ENCODE measurements at regions not wholly inside any gene's neighbourhood (a gene's known extent, or its start where the extent isn't known, plus 50 kb on each side); places are given as distances from the start of the nearest gene placed in this dataset.

DNA sequence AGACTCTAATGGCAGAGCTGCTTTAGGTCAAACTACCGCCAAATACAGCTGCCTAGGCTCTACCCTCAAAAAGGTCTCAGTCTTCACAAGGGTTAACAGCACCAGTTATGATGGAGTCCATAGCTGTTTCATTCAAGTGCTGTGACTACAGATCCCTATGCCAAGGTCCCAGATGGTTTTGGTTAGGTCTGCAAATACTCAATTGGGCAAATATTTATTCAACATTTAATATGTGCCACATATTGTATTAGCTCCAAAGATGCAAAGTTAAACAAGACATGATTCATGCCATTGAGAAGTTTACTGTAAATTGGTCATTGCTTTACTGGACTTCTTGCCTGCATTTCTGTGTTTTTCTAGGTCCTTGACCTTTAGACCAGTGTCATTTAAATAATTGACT, 55.8 kb upstream of the TFAP2D start:
- DNase-seq: no peak
- H3K27ac ChIP-seq (ENCODE audit: low read length): no peak overlapping the region
- H3K4me1 ChIP-seq (ENCODE audit: control insufficient read depth, insufficient read depth, low read length): no peaks in the 10 kb centered on the region
- H3K36me3 ChIP-seq (ENCODE audit: control insufficient read depth, insufficient read depth, low read length): no peaks in the 10 kb centered on the region
- H3K9me3 ChIP-seq (ENCODE audit: control insufficient read depth, low read depth, low read length): no peaks in the 10 kb centered on the region
- WGBS (ENCODE audit: insufficient coverage, low lambda C conversion rate): no CpG with 5 or more reads among the region's 1 CpG
- no peak overlapping the region for H3K4me3 ChIP-seq (ENCODE audit: low read length)
- no peaks in the 10 kb centered on the region for H3K27me3 ChIP-seq (ENCODE audit: control insufficient read depth, insufficient read depth, low read length)

DNA sequence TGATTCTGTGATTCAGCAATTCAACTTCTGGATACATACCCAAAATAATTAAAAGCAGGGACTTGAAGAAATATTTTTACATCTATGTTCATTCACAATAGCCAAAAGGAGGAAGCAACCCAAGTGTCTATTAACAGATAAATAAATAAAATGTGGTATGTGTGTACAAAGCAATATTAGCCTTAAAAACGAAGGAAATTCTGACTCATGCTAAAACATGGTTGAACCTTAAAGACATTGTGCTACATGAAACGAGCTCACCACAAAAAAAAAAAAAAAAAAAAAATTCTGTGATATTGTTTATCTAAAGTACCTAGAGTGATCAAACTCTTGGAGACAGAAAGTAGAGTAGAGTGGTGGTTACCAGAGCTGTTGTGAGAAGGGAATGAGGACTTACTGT, 54.8 kb upstream of the TFAP2D start:
- H3K36me3 ChIP-seq (ENCODE audit: control insufficient read depth, insufficient read depth, low read length): no peaks in the 10 kb centered on the region
- no peaks in the 10 kb centered on the region for H3K27me3 ChIP-seq (ENCODE audit: control insufficient read depth, insufficient read depth, low read length)
- DNase-seq: no peak
- H3K9me3 ChIP-seq (ENCODE audit: control insufficient read depth, low read depth, low read length): no peaks in the 10 kb centered on the region
- WGBS (ENCODE audit: insufficient coverage, low lambda C conversion rate): 43% methylated on average over 2 of the region's 2 CpGs
- no peak overlapping the region for H3K27ac ChIP-seq (ENCODE audit: low read length)
- H3K4me3 ChIP-seq (ENCODE audit: low read length): no peak overlapping the region
- H3K4me1 ChIP-seq (ENCODE audit: control insufficient read depth, insufficient read depth, low read length): no peaks in the 10 kb centered on the region

DNA sequence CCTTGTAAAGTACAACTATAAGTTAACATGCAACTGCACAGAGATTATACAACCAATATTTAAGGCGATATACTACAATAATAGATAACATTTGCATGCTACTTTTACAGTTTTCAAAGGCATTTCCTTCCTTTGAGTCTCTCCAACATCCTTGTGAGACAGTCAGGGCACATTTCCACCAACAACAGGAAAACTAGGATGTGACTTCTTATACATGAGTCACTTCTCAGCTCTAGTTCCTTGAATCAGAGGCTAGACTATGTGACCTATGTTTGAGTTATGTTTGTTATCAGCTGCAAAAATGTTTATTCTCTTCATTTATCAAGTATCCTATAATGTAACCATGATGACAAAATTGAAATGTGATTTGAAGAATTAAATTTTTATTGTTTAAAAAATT, 51.7 kb upstream of the TFAP2D start:
- no peaks in the 10 kb centered on the region for H3K9me3 ChIP-seq (ENCODE audit: control insufficient read depth, low read depth, low read length)
- no peak overlapping the region for H3K4me3 ChIP-seq (ENCODE audit: low read length)
- H3K36me3 ChIP-seq (ENCODE audit: control insufficient read depth, insufficient read depth, low read length): no peaks in the 10 kb centered on the region
- no CpG with 5 or more reads among the region's 1 CpG for WGBS (ENCODE audit: insufficient coverage, low lambda C conversion rate)
- H3K27me3 ChIP-seq (ENCODE audit: control insufficient read depth, insufficient read depth, low read length): no peaks in the 10 kb centered on the region
- H3K27ac ChIP-seq (ENCODE audit: low read length): no peak overlapping the region
- H3K4me1 ChIP-seq (ENCODE audit: control insufficient read depth, insufficient read depth, low read length): no peaks in the 10 kb centered on the region
- no peak for DNase-seq

All from large intestine (tissue), 3 donors.